MV-4-11 (cell line): ENCODE measurements at regions not wholly inside any gene's neighbourhood (a gene's known extent, or its start where the extent isn't known, plus 50 kb on each side); places are given as distances from the start of the nearest gene placed in this dataset.
"Not testable (repeated sequence)": the region's sequence is repeated elsewhere in the genome, so short reads cannot be mapped to it uniquely, and the experiment has no call there.

Source experiments
- DNase-seq: peaks from one replicate; lab custom pipeline; 2025; lab: John Stamatoyannopoulos, UW

GRCh38 chr2:163949693-163950092, 213.9 kb upstream of the FIGN start:
- no peak for DNase-seq

GRCh38 chr2:163944347-163944737, 208.5 kb upstream of the FIGN start:
- DNase-seq = no peak

- DNase-seq = no peak
Observed at GRCh38 chr2:163943403-163944346, 207.9 kb upstream of the FIGN start.

GRCh38 chr2:163934131-163934530, 198.3 kb upstream of the FIGN start:
- DNase-seq = no peak

- DNase-seq = peak; percentile 7
Observed at GRCh38 chr2:163919717-163920116, 183.9 kb upstream of the FIGN start.

GRCh38 chr2:163914486-163914885, 178.7 kb upstream of the FIGN start:
- not testable (repeated sequence) for DNase-seq

- not testable (repeated sequence) for DNase-seq
Observed at GRCh38 chr2:163913532-163913944, 177.7 kb upstream of the FIGN start.

GRCh38 chr2:163909411-163910080, 173.7 kb upstream of the FIGN start:
- DNase-seq = no peak

- peak; percentile 78 for DNase-seq
Observed at GRCh38 chr2:163906410-163906809, 170.6 kb upstream of the FIGN start.

- DNase-seq = no peak
Observed at GRCh38 chr2:163897799-163898198, 162.0 kb upstream of the FIGN start.

GRCh38 chr2:163893444-163893843, 157.6 kb upstream of the FIGN start:
- not testable (repeated sequence) for DNase-seq

GRCh38 chr2:163888591-163888990, 152.8 kb upstream of the FIGN start:
- no peak for DNase-seq

GRCh38 chr2:163887182-163887581, 151.4 kb upstream of the FIGN start:
- peak; percentile 12 for DNase-seq

- peak; percentile 94 for DNase-seq
Observed at GRCh38 chr2:163884416-163884815, 148.6 kb upstream of the FIGN start.

- peak; percentile 15 for DNase-seq
Observed at GRCh38 chr2:163878718-163879117, 142.9 kb upstream of the FIGN start.

GRCh38 chr2:163877316-163877715, 141.5 kb upstream of the FIGN start:
- DNase-seq = no peak

- no peak for DNase-seq
Observed at GRCh38 chr2:163863073-163863472, 127.3 kb upstream of the FIGN start.

GRCh38 chr2:163859951-163860350, 124.1 kb upstream of the FIGN start:
- no peak for DNase-seq

GRCh38 chr2:163856941-163857340, 121.1 kb upstream of the FIGN start:
- DNase-seq = no peak

- DNase-seq = no peak
Observed at GRCh38 chr2:163852616-163853015, 116.8 kb upstream of the FIGN start.

- DNase-seq = peak; percentile 1
Observed at GRCh38 chr2:163849756-163850435, 114.1 kb upstream of the FIGN start.

GRCh38 chr2:163838890-163839289, 103.1 kb upstream of the FIGN start:
- DNase-seq = no peak

- DNase-seq = no peak
Observed at GRCh38 chr2:163836167-163836566, 100.4 kb upstream of the FIGN start.
